ENCODE measurements at regions not wholly inside any gene's neighbourhood (a gene's known extent, or its start where the extent isn't known, plus 50 kb on each side); places are given as distances from the start of the nearest gene placed in this dataset.

GRCh38 chr4:129682586-129682985 is 586.6 kb downstream of the C4orf33 start:
- Histone ChIP-seq H3K27ac (ENCODE audit: low read depth in 2 of 2, low read length in 2 of 2) (no peak overlapping the region), H3K36me3 (ENCODE audit: control insufficient read depth in 2 of 3, insufficient read depth in 3 of 3, low read length in 3 of 3) (no peaks in the 10 kb centered on the region), H3K9ac (ENCODE audit: low read length in 3 of 3) (no peak overlapping the region), H3K9me3 (ENCODE audit: control insufficient read depth in 2 of 3, insufficient read depth in 1 of 3, low read length in 3 of 3) (no peaks in the 10 kb centered on the region), H3K27me3 (ENCODE audit: control insufficient read depth, insufficient read depth, low read length) (no peaks in the 10 kb centered on the region), H3K4me3 (ENCODE audit: low read length in 3 of 3) (no peak overlapping the region), H3K4me1 (ENCODE audit: control insufficient read depth in 2 of 3, insufficient read depth in 2 of 3, low read depth in 1 of 3, low read length in 3 of 3) (no peaks in the 10 kb centered on the region)
- no peak for TF ChIP-seq CTCF (IDR thresholded peaks at IDR 0.05; ENCODE audit: borderline replicate concordance, extremely low read depth, insufficient read depth)
- FAIRE-seq, result no peak
- intact Hi-C loops (cut with DNase I), result no loop called here
- DNase-seq, result no peak

GRCh38 chr4:129707949-129708348 is 612.0 kb downstream of the C4orf33 start:
- no peak overlapping the region for H3K9ac ChIP-seq (ENCODE audit: low read length in 3 of 3)
- H3K4me3 ChIP-seq (ENCODE audit: low read length in 3 of 3), result no peak overlapping the region
- DNase-seq (no peak), FAIRE-seq (no peak)
- peaks cover 0 to 4% (median 0%) of the 10 kb centered on the region in 3 donors for H3K9me3 ChIP-seq (ENCODE audit: control insufficient read depth in 2 of 3, insufficient read depth in 1 of 3, low read length in 3 of 3)
- H3K27ac ChIP-seq (ENCODE audit: low read depth in 2 of 2, low read length in 2 of 2), result no peak overlapping the region
- H3K36me3 ChIP-seq (ENCODE audit: control insufficient read depth in 2 of 3, insufficient read depth in 3 of 3, low read length in 3 of 3), result no peaks in the 10 kb centered on the region
- H3K27me3 ChIP-seq (ENCODE audit: control insufficient read depth, insufficient read depth, low read length), result no peaks in the 10 kb centered on the region
- TF ChIP-seq CTCF (IDR thresholded peaks at IDR 0.05; ENCODE audit: borderline replicate concordance, extremely low read depth, insufficient read depth), result no peak
- intact Hi-C loops (cut with DNase I), result no loop called here
- H3K4me1 ChIP-seq (ENCODE audit: control insufficient read depth in 2 of 3, insufficient read depth in 2 of 3, low read depth in 1 of 3, low read length in 3 of 3), result no peaks in the 10 kb centered on the region

- Histone ChIP-seq H3K27ac (ENCODE audit: low read depth in 2 of 2, low read length in 2 of 2) (no peak overlapping the region), H3K36me3 (ENCODE audit: control insufficient read depth in 2 of 3, insufficient read depth in 3 of 3, low read length in 3 of 3) (no peaks in the 10 kb centered on the region), H3K4me1 (ENCODE audit: control insufficient read depth in 2 of 3, insufficient read depth in 2 of 3, low read depth in 1 of 3, low read length in 3 of 3) (no peaks in the 10 kb centered on the region), H3K4me3 (ENCODE audit: low read length in 3 of 3) (no peak overlapping the region), H3K9ac (ENCODE audit: low read length in 3 of 3) (no peak overlapping the region), H3K9me3 (ENCODE audit: control insufficient read depth in 2 of 3, insufficient read depth in 1 of 3, low read length in 3 of 3) (peaks cover 0 to 4% (median 0%) of the 10 kb centered on the region in 3 donors), H3K27me3 (ENCODE audit: control insufficient read depth, insufficient read depth, low read length) (no peaks in the 10 kb centered on the region)
- DNase-seq (no peak), FAIRE-seq (no peak)
- TF ChIP-seq CTCF (IDR thresholded peaks at IDR 0.05; ENCODE audit: borderline replicate concordance, extremely low read depth, insufficient read depth), result no peak
- intact Hi-C loops (cut with DNase I), result no loop called here
Observed at GRCh38 chr4:129708784-129709183, 612.8 kb downstream of the C4orf33 start.

- H3K9ac ChIP-seq (ENCODE audit: low read length in 3 of 3), result no peak overlapping the region
- H3K4me3 ChIP-seq (ENCODE audit: low read length in 3 of 3), result no peak overlapping the region
- FAIRE-seq (no peak), DNase-seq (no peak)
- no peaks in the 10 kb centered on the region for H3K27me3 ChIP-seq (ENCODE audit: control insufficient read depth, insufficient read depth, low read length)
- H3K4me1 ChIP-seq (ENCODE audit: control insufficient read depth in 2 of 3, insufficient read depth in 2 of 3, low read depth in 1 of 3, low read length in 3 of 3), result no peaks in the 10 kb centered on the region
- H3K9me3 ChIP-seq (ENCODE audit: control insufficient read depth in 2 of 3, insufficient read depth in 1 of 3, low read length in 3 of 3), result no peaks in the 10 kb centered on the region
- no peaks in the 10 kb centered on the region for H3K36me3 ChIP-seq (ENCODE audit: control insufficient read depth in 2 of 3, insufficient read depth in 3 of 3, low read length in 3 of 3)
- TF ChIP-seq CTCF (IDR thresholded peaks at IDR 0.05; ENCODE audit: borderline replicate concordance, extremely low read depth, insufficient read depth), result no peak
- intact Hi-C loops (cut with DNase I), result no loop called here
- H3K27ac ChIP-seq (ENCODE audit: low read depth in 2 of 2, low read length in 2 of 2), result no peak overlapping the region
Observed at GRCh38 chr4:129738175-129738574, 642.2 kb downstream of the C4orf33 start.

Measured in kidney (tissue), 13 donors.